ENCODE measurements at regions not wholly inside any gene's neighbourhood (a gene's known extent, or its start where the extent isn't known, plus 50 kb on each side); places are given as distances from the start of the nearest gene placed in this dataset.

GRCh38 chr14:42200957-42201356 lies 594.3 kb downstream of the LRFN5 start:
- H3K36me3 ChIP-seq, result no peaks in the 10 kb centered on the region
- H3K4me3 ChIP-seq, result no peak overlapping the region
- no peaks in the 10 kb centered on the region for H3K4me1 ChIP-seq
- 61 to 79% (median 63%) methylated on average over 2 of the region's 2 CpGs for WGBS, 5 donors
- H3K27me3 ChIP-seq (replicated peaks in 1 of 7), result no peaks in the 10 kb centered on the region
- intact Hi-C loops (cut with DNase I; ENCODE audit: low total_unique reads), result no loop called here
- no peak overlapping the region for H3K27ac ChIP-seq
- peaks cover 0 to 2% (median 0%) of the 10 kb centered on the region in 8 donors for H3K9me3 ChIP-seq
- TF ChIP-seq POLR2AphosphoS5 (IDR thresholded peaks at IDR 0.05) (no peak), CTCF (IDR thresholded peaks at IDR 0.05 in 8 of 11, conservative IDR thresholded peaks at IDR 0.05 in 3 of 11) (no peak), POLR2A (IDR thresholded peaks at IDR 0.05) (no peak)
- DNase-seq, result no peak

GRCh38 chr14:42198010-42198409 lies 591.3 kb downstream of the LRFN5 start:
- H3K4me3 ChIP-seq, result no peak overlapping the region
- no peak overlapping the region for H3K27ac ChIP-seq
- TF ChIP-seq POLR2AphosphoS5 (IDR thresholded peaks at IDR 0.05) (no peak), POLR2A (IDR thresholded peaks at IDR 0.05) (no peak), CTCF (IDR thresholded peaks at IDR 0.05 in 8 of 11, conservative IDR thresholded peaks at IDR 0.05 in 3 of 11) (no peak)
- H3K36me3 ChIP-seq, result no peaks in the 10 kb centered on the region
- intact Hi-C loops (cut with DNase I; ENCODE audit: low total_unique reads), result no loop called here
- H3K27me3 ChIP-seq (replicated peaks in 1 of 7), result no peaks in the 10 kb centered on the region
- no peak for DNase-seq
- WGBS, 5 donors, result 52 to 84% (median 74%) methylated on average over 3 of the region's 3 CpGs
- H3K4me1 ChIP-seq, result no peaks in the 10 kb centered on the region
- H3K9me3 ChIP-seq, result no peaks in the 10 kb centered on the region

- no peak for TF ChIP-seq POLR2A (IDR thresholded peaks at IDR 0.05)
- no peak for TF ChIP-seq CTCF (IDR thresholded peaks at IDR 0.05 in 8 of 11, conservative IDR thresholded peaks at IDR 0.05 in 3 of 11)
- TF ChIP-seq POLR2AphosphoS5 (IDR thresholded peaks at IDR 0.05), result no peak
- Histone ChIP-seq H3K27ac (no peak overlapping the region), H3K36me3 (no peaks in the 10 kb centered on the region), H3K9me3 (no peaks in the 10 kb centered on the region), H3K27me3 (replicated peaks in 1 of 7) (no peaks in the 10 kb centered on the region), H3K4me1 (no peaks in the 10 kb centered on the region), H3K4me3 (no peak overlapping the region)
- intact Hi-C loops (cut with DNase I; ENCODE audit: low total_unique reads), result no loop called here
- DNase-seq, result no peak
- WGBS, 5 donors, result 47 to 54% (median 52%) methylated on average over 4 of the region's 4 CpGs
Measured at GRCh38 chr14:42192738-42193653, 586.3 kb downstream of the LRFN5 start.

- WGBS, 5 donors, result 71 to 94% (median 78%) methylated on average over 1 of the region's 1 CpG
- intact Hi-C loops (cut with DNase I; ENCODE audit: low total_unique reads), result no loop called here
- no peaks in the 10 kb centered on the region for H3K27me3 ChIP-seq (replicated peaks in 1 of 7)
- H3K27ac ChIP-seq, result no peak overlapping the region
- no peaks in the 10 kb centered on the region for H3K36me3 ChIP-seq
- no peaks in the 10 kb centered on the region for H3K9me3 ChIP-seq
- H3K4me3 ChIP-seq, result no peak overlapping the region
- no peak for TF ChIP-seq POLR2AphosphoS5 (IDR thresholded peaks at IDR 0.05)
- no peak for TF ChIP-seq POLR2A (IDR thresholded peaks at IDR 0.05)
- no peak for TF ChIP-seq CTCF (IDR thresholded peaks at IDR 0.05 in 8 of 11, conservative IDR thresholded peaks at IDR 0.05 in 3 of 11)
- no peak for DNase-seq
- no peaks in the 10 kb centered on the region for H3K4me1 ChIP-seq
Measured at GRCh38 chr14:42190744-42191143, 584.1 kb downstream of the LRFN5 start.

Measured in spleen (tissue), 11 donors.